Rectal smooth muscle tissue (tissue), 1 donor: ENCODE measurements at regions not wholly inside any gene's neighbourhood (a gene's known extent, or its start where the extent isn't known, plus 50 kb on each side); places are given as distances from the start of the nearest gene placed in this dataset.
"Not testable (repeated sequence)": the region's sequence is repeated elsewhere in the genome, so short reads cannot be mapped to it uniquely, and the experiment has no call there.

ENCODE experiments used
- H3K27ac ChIP-seq: one replicate; pipeline ENCODE4 v1.7.0; 2013; ENCODE audit warnings: low read depth, low read length, inconsistent platforms
- H3K27me3 ChIP-seq: one replicate; pipeline ENCODE4 v1.7.0; 2013; ENCODE audit warnings: low read length; ENCODE audit not compliant: control insufficient read depth, insufficient read depth
- H3K36me3 ChIP-seq: one replicate; pipeline ENCODE4 v1.7.0; 2013; ENCODE audit warnings: low read length; ENCODE audit not compliant: control insufficient read depth, insufficient read depth
- H3K4me1 ChIP-seq: one replicate; pipeline ENCODE4 v1.7.0; 2013; ENCODE audit warnings: low read length; ENCODE audit not compliant: control insufficient read depth, insufficient read depth
- H3K4me3 ChIP-seq: one replicate; pipeline ENCODE4 v1.7.0; 2013; ENCODE audit warnings: low read length
- H3K9ac ChIP-seq: one replicate; pipeline ENCODE4 v1.7.0; 2013; ENCODE audit warnings: low read length

GRCh38 chrX:40908026-40908425, 172.7 kb upstream of the MED14 start:
- Histone ChIP-seq H3K9ac (no peak overlapping the region), H3K36me3 (no peaks in the 10 kb centered on the region), H3K4me1 (no peaks in the 10 kb centered on the region), H3K27ac (no peak overlapping the region), H3K4me3 (no peak overlapping the region), H3K27me3 (no peaks in the 10 kb centered on the region)

DNA sequence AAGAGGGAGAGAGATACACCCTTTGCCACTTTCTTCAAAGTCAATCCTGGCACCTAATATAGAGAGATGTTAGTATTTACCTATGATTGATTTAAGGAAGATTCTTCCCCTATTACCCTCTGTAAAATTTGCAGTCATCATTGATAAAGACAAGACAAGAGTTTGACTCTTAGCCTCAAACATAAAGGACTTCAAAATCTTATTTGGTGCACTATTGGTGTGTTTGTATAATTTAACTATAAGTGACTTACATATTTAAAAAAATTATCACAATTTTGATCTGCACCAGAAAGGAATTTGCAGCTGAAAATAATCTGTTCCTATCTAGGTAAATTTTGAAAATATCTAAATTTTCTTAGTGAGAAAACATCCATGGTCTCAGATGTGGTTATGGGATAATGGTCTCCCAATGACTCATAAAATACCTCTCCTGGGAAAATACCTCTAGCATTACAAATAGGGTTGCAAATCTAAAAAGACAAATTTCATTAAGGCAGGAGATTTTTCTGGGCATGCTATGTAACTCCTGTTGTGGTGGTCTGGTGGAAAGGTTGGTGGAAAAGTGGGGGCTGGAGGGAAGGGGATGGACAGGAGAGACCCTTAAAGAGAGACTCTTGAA, 173.6 kb upstream of the MED14 start:
- Histone ChIP-seq H3K27me3 (no peaks in the 10 kb centered on the region), H3K4me1 (no peaks in the 10 kb centered on the region), H3K36me3 (no peaks in the 10 kb centered on the region), H3K9ac (no peak overlapping the region), H3K27ac (no peak overlapping the region), H3K4me3 (no peak overlapping the region)

GRCh38 chrX:40912166-40912565, 173.1 kb upstream of the USP9X start:
- H3K27me3 ChIP-seq: no peaks in the 10 kb centered on the region
- no peaks in the 10 kb centered on the region for H3K4me1 ChIP-seq
- no peaks in the 10 kb centered on the region for H3K36me3 ChIP-seq
- no peak overlapping the region for H3K9ac ChIP-seq
- H3K4me3 ChIP-seq: no peak overlapping the region
- no peak overlapping the region for H3K27ac ChIP-seq

DNA sequence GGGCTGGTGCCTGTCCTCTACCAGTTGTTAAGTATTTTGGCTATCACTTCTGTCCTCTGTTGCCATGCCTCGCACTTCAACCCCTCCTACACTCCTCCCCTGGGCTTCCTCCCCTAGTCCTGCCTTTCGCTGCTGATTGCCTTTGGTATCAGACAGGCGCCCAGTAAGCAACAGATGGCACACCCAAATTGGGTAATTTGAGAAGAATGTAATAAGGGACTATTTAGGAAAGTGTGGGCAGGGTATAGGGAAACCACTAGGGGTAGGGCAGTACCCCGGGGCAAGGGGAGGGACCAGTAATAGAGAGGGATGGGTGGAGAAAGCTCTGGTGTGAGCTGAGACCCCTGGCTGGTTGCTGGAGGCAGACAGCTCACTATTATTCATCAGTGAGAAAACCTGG, 172.7 kb upstream of the USP9X start:
- H3K27ac ChIP-seq: no peak overlapping the region
- H3K27me3 ChIP-seq: no peaks in the 10 kb centered on the region
- H3K4me1 ChIP-seq: no peaks in the 10 kb centered on the region

DNA sequence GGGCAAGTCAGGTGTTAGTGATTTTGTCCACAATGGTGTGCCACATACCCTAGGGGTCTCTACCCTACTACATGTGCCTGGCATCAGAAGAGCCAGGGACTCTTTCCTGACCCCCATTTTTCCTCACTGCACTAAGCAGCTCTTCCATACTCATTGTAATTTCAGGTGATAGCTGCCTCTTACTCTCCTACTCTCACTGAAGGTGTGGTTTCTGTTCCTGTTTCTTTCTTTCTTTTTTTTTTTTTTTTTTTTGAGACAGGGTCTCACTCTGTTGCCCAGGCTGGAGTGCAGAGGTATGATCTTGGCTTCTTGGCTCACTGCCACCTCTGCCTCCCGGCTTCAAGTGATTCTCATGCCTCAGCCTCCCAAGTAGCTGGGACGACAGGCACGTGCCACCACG, 164.9 kb upstream of the USP9X start:
- H3K4me3 ChIP-seq: no peak overlapping the region
- H3K27me3 ChIP-seq: no peaks in the 10 kb centered on the region
- no peak overlapping the region for H3K9ac ChIP-seq
- no peak overlapping the region for H3K27ac ChIP-seq
- no peaks in the 10 kb centered on the region for H3K36me3 ChIP-seq
- no peaks in the 10 kb centered on the region for H3K4me1 ChIP-seq

More for the DNA sequence above, 172.7 kb upstream of the USP9X start:
- no peaks in the 10 kb centered on the region for H3K36me3 ChIP-seq
- H3K4me3 ChIP-seq: no peak overlapping the region
- H3K9ac ChIP-seq: no peak overlapping the region

GRCh38 chrX:40922307-40922706, 162.9 kb upstream of the USP9X start:
- Histone ChIP-seq H3K9ac (no peak overlapping the region), H3K4me1 (no peaks in the 10 kb centered on the region), H3K4me3 (no peak overlapping the region), H3K36me3 (no peaks in the 10 kb centered on the region), H3K27me3 (no peaks in the 10 kb centered on the region), H3K27ac (no peak overlapping the region)

GRCh38 chrX:40926739-40927427, 158.4 kb upstream of the USP9X start:
- H3K27ac ChIP-seq, H3K27me3 ChIP-seq, H3K36me3 ChIP-seq, H3K4me3 ChIP-seq, H3K4me1 ChIP-seq, H3K9ac ChIP-seq: not testable (repeated sequence)

DNA sequence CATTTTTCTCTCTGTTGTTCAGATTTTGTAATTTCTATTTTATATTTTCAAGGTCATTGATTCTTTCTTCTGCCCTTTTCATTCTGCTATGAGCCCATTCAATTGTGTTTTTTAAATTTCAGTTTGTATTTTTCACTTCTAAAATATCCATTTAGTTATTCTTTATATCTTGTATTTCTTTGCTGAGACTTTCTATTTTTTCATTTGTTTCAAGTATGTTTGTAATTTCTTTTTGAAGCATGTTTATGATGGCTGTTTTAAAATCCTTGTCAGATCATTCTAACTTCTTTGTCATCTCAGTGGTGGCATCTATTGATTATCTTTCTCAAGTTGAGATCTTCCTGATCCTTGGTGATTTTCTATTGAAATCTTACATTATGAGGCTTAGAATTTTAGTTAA, 157.2 kb upstream of the USP9X start:
- no peak overlapping the region for H3K27ac ChIP-seq
- no peak overlapping the region for H3K9ac ChIP-seq
- no peak overlapping the region for H3K4me3 ChIP-seq
- H3K4me1 ChIP-seq: no peaks in the 10 kb centered on the region
- H3K27me3 ChIP-seq: peaks cover 3% of the 10 kb centered on the region
- H3K36me3 ChIP-seq: no peaks in the 10 kb centered on the region

DNA sequence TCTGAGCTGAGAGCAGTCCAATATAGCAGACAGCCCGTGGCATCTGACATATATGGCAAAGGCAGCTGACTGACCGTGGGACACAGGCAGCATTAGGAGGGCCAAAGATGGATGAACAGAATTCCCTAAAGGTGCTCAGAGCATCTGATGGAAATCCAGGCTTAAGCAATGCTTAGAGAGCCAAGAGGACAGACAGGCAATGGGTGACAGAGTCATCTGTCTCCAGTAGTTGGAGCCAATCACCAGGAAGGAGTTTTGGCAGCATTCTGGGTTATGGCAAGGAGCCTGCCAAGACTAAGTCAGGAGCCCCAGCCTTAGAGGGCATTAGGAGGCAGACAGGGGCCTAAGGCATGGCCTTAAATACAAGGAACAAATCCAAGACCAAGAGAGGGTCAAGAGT, 153.3 kb upstream of the USP9X start:
- Histone ChIP-seq H3K27ac (no peak overlapping the region), H3K4me1 (no peaks in the 10 kb centered on the region), H3K27me3 (peaks cover 3% of the 10 kb centered on the region), H3K4me3 (no peak overlapping the region), H3K36me3 (no peaks in the 10 kb centered on the region), H3K9ac (no peak overlapping the region)

DNA sequence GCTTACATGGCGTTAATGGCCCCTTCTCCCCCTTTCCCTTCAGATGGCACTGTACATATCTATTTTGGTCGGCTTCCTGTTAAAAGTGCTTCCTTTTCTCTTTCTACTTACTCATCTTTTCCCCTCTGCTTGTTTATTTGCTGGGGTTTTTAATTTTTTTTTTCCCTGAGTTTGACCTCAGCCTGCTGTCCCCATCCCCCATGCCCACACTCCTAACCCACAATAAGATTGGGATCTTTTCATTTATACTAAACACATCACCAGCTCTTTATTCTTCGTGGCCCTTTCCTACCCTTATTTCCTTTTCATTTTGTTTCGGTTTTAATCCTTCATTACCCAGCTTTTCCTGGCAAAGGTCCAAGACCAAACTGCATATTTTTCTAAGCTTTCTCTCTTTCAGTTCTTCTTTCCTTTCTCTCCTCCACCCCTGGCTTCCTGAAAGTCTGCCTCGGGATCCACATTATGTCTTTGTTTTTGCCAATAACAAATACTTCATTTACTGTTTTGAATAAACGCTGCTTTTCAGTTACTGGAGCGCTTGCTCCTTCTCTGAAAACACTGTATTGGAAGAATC, 152.0 kb upstream of the USP9X start:
- no peaks in the 10 kb centered on the region for H3K36me3 ChIP-seq
- peaks cover 3% of the 10 kb centered on the region for H3K27me3 ChIP-seq
- H3K9ac ChIP-seq: no peak overlapping the region
- peak overlapping the region; percentile 42 for H3K27ac ChIP-seq
- no peaks in the 10 kb centered on the region for H3K4me1 ChIP-seq
- H3K4me3 ChIP-seq: peak overlapping the region; percentile 34

DNA sequence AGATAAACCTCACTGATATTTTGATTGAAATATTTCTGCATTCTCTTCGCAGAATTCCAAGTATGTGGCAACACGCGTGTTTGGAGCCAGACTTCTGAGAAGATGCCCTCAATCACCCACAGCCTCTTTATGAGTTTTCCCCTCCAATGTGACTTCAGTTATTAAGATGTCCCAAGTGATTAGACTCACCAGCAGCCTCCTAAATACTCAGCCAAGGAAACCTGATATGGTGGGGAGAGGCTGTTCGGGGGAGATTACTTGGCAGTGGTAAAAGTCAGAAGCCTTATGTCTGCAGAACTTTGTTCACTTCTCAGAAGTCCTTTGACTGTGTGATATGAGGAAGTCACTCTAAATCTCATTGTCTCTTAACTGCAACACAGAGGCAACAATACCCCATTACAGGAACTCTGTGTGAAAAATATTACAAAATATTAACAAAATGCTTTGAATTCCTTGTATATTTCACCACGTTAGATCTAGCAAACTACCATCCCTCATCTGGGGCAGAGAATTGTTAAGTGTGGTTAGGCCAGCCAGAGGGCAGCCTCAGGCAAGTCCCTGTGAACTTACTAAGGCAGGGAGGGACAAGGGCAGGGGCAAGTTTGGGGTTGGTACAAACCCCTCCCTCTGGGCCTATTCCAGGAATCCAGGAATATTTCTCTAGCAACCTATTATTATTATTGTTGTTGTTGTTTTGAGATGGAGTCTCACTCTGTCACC, 151.4 kb upstream of the USP9X start:
- Histone ChIP-seq H3K4me1 (no peaks in the 10 kb centered on the region), H3K4me3 (no peak overlapping the region), H3K27me3 (peaks cover 3% of the 10 kb centered on the region), H3K36me3 (no peaks in the 10 kb centered on the region), H3K27ac (peak overlapping the region; percentile 42), H3K9ac (no peak overlapping the region)

GRCh38 chrX:40936827-40937226, 148.4 kb upstream of the USP9X start:
- no peak overlapping the region for H3K9ac ChIP-seq
- no peak overlapping the region for H3K4me3 ChIP-seq
- no peaks in the 10 kb centered on the region for H3K4me1 ChIP-seq
- H3K27ac ChIP-seq: no peak overlapping the region
- peaks cover 3% of the 10 kb centered on the region for H3K27me3 ChIP-seq
- no peaks in the 10 kb centered on the region for H3K36me3 ChIP-seq
